ENCODE measurements at regions not wholly inside any gene's neighbourhood (a gene's known extent, or its start where the extent isn't known, plus 50 kb on each side); places are given as distances from the start of the nearest gene placed in this dataset.
"Not testable (repeated sequence)": the region's sequence is repeated elsewhere in the genome, so short reads cannot be mapped to it uniquely, and the experiment has no call there.

DNA sequence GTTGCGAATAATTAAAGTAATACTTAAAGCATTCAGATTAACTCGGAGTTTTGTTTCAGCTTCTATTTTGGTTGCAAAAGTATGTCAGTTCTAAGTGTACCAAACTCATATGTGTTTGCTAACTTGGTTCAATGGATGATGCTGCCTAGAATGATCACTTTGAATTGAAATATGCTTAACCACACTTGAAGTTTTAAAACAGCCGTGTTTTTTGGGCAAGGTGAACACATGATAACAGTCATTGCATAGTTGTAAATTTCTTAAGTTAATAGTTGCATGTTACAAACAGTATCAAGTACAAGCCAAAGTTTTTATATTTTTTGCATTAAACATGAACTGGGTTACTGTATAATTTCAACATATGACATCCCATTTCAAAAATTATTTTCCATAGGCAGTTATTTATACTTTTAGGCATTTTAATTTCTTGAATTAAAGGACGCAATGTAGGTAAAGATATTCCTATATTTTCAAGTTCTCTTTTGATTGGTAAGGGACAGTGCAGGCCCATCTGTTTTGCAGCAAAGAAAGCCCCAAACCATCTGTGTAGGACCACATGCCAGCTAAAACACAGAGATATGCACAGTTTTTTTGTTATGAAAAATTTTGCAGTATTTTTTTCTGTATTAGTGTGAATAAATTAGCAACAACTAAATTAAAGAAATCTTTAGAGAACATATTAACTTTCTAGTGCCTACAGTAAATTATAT, 575.5 kb downstream of the PRKD1 start:
- DNase-seq (ENCODE audit: low read depth in 4 of 4, low spot score in 2 of 4), result no peak

DNA sequence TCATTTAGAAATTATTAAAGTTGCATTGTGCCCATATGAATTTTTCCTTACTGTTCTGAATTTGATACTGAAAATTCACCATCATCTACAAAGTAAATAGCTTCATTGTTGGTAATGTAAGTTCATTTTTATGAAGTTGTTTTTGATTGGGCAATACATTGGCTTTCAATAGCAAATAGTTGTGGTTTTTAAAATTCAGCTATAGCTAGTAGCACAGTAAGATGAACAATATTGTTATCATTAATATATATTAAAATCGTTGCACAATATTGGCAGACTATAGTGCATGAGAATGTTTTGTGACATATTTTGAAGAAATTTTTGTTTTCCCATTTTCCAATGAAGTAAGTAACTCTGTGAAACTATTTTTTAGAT, 575.0 kb downstream of the PRKD1 start:
- no peak for DNase-seq (ENCODE audit: low read depth in 4 of 4, low spot score in 2 of 4)

DNA sequence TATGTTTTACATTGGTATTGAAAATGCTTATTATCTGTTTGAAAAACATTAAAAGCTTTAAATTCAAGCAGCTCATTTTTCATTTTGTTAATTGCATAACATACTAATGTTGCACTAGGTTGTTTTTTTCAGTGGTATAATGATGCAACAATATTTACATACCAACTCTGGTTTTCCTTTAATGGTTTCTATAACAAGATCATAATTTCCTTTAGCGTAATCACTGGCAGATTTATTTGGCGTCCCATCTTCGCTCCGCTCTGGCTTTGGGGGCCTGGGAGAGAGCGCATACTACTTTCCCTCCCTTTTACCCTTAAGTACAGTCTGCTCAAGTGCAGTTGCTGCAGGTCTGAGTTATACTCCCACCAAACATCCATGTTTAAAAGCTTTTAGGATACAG, 574.1 kb downstream of the PRKD1 start:
- DNase-seq (ENCODE audit: low read depth in 4 of 4, low spot score in 2 of 4), result no peak

DNA sequence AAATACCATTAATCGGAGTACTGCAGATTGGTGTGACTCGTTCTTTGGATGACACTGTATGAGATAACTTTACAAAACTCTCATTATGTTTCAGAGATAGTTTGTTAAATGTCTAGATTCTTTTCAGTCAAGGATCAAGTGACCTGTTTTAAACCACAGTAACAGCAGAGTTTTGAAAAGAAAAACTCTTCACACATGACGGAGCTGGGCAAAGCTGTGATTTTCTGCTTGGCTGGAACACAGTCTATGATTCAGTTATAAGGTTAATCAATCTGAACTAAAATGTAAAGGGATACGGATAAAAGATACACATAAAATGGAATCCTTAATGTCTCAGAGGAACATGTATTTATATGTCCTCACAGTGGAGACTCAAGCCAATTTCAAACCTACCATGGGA, 573.2 kb downstream of the PRKD1 start:
- no peak for DNase-seq (ENCODE audit: low read depth in 4 of 4, low spot score in 2 of 4)

DNA sequence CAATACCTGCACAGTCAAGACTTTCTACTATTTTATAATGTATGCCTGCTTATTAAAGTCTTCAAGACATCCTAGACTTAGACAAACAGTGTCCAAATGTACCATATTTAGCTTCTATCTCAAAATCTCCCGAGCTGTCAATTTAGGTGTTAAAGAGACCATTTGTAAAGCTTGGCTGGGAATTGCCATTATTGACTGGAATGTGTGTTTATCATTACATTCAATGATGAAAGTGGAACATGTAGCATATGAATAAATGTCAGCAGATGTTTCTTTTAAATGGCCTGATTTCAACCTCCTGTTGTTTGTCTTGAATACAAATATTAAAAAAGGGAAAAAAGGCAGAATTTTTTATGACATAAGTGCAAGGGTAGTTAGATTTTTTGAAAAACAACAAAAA, 572.3 kb downstream of the PRKD1 start:
- no peak for DNase-seq (ENCODE audit: low read depth in 4 of 4, low spot score in 2 of 4)

DNA sequence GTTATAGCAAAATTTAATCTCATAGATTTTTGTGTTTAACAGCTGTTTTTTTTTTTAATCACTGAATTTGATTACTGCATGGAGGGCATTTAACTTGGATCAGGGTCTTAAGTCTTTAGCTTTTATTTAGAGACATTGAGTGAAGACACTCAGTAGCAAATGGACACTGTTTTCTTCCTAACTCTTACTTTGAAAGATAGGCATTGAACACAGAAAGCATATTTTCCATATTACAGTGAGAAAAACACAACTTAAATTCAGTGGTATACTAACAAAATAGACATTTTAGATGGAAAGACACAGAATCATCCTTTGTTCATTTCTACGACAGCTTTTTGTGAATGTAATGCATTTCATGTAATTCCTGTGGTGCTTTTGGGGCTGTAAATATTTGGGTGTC, 571.8 kb downstream of the PRKD1 start:
- no peak for DNase-seq (ENCODE audit: low read depth in 4 of 4, low spot score in 2 of 4)

DNA sequence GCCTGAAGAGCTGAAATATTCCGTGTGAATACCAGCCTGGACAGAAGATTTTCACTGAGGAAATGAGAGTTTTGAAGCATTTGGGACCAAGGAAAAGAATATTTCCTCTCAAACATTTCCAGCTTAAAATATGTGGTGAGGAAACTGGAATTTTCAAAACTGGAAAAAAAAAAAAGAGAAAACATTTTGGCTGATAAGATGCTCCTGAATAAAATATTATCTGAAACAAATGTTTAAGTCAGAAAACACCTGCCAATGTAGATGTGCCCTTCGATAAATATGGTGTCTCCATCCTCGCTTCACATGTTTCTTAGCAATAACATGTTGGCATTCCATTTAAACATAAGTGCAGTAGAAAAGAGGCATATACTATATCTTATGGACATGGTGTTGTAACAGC, 567.0 kb downstream of the PRKD1 start:
- DNase-seq (ENCODE audit: low read depth in 4 of 4, low spot score in 2 of 4), result no peak

DNA sequence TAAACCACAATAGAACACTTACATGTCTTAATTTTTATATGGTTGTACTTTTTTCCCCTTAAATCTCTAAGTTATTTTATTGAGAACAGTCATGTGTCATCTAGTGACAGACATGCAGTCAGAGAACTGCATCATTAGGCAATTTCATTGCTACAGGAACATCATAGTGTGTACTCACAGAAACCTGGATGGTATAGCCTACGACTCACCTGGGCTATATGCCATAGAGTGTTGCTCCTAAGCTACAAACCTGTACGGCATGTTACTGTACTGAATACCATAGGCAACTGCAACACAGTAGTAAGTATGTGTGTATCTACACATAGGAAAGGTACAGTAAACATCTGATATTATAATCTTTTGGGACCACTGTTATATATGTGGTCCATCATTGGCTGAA, 557.6 kb downstream of the PRKD1 start:
- no peak for DNase-seq (ENCODE audit: low read depth in 4 of 4, low spot score in 2 of 4)

DNA sequence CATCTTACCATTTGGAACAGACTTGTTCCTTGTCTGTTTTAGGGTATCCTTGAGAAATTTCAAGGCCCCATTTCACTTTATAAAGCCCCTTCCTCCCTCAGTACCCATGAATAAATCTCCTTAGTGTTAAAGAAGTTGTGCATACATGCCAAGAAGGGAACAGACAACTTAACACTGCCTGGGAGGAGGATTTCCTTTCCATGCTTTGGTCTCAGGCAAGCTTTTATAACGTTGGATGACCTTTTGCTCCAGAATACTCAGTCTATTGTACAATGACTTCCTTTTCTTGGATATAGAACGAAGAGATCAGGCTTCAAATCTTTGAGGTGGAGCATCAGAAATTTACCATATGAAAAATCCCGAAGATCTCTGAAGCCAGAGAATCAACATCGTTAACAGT, 551.4 kb downstream of the PRKD1 start:
- DNase-seq (ENCODE audit: low read depth in 4 of 4, low spot score in 2 of 4), result no peak

DNA sequence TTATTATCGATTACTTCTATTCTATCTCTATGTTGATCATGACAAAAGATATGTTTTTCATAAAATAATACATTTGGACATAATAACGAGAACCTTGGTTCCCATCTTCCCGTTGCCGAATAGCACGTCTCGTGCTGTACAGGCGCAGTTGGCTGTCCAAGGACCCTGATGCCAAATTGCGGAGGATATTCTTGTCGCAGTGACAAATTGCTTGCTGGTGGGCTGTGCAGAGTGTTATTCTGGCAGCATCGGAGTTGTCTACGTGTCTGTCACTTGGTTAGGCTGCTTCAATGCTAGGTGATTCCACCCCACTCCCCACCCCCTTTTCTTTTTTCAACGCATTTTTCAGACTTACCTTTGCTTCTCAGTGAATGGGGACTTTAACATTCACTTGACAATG, 546.8 kb downstream of the PRKD1 start:
- DNase-seq (ENCODE audit: low read depth in 4 of 4, low spot score in 2 of 4), result no peak

DNA sequence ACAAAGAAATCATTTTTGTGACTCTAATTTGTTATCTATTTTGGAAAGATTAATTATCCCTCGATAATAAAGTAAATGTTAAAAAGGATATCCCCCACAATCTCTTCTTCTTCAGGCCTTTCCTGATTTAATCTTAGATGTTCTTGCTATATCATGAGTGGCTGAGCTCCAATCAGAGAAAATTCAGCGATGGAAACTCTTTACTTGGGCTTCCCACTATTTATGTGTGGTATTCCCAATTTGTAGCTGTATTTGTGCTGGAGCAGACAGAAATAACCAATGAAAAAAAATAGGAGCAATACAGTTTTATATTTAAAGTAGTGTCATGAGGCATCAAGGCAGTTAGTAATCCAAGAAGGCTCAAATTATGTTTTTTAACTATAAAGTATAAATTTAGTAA, 539.1 kb downstream of the PRKD1 start:
- no peak for DNase-seq (ENCODE audit: low read depth in 4 of 4, low spot score in 2 of 4)

DNA sequence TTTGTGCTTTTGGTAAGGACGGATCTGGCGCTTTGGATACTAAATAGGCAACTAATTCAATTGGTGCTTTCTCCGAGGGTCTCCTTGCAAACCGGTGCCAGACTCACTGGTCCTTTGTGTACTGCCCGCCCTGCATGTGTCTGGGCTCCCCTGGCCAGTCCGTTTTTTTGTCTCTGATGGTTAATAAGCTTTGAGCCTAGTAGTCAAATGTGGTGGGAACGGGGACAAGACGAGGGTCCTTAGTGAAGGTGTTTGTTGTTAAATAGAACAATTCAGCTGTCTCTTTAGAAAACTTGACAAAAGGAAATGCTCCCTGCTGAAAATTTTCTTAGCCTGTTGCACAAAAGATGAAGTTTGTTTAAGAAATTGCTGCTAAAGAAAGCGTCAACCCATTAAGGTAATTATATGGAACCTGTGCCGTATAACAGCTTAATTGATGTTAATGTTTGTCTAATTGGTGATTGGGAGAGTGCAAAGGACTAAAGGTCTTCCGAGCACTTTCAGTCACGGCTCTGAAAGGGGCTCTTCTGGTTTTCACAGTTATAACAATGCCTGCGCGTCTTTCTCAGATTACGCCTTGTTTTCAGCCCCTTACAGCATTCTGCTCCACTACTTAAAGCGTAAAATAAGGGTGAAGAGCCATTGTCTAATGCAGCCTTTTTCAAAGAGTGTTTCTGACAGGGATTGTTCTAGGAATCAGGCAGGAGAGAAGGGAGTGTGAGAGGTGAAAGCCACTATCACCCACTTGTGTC, 537.4 kb downstream of the PRKD1 start:
- DNase-seq (ENCODE audit: low read depth in 4 of 4, low spot score in 2 of 4), result no peak

DNA sequence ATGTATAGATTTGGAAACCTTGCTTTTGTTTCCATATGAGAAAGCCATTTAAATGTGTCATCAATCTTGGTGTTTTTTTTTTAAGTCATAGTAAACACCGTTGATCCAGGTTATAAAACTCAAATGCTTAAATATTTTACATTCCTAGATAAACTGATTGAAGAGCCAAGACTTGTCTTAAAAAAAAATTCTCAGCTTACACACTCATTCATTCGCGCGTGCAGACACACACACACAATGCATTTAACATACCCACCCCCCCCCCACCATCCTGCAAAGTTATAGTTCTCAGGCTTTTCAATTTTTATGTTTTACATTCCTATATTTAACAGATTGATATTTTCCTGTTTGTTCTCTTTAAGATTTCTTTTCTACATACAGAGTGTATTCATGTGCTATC, 536.4 kb downstream of the PRKD1 start:
- DNase-seq (ENCODE audit: low read depth in 4 of 4, low spot score in 2 of 4), result no peak

DNA sequence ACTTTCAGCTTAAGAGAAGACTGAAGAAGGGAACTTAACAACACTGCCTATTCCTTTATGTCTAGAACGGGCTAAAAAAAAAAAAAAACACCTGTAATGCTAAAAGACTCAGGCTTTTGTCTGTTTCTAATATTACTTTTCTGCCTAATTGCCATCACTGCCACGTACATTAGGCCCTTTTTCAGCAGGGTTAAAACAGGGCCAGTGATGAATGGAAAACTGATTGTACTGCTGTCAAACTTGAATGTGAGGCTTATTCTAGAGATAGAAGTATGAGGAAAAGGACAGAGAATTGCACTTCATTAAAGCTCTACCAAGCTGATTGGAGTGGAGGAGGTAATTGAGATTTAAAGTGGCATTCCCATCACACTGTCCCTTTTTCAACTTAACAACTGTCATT, 535.8 kb downstream of the PRKD1 start:
- no peak for DNase-seq (ENCODE audit: low read depth in 4 of 4, low spot score in 2 of 4)

DNA sequence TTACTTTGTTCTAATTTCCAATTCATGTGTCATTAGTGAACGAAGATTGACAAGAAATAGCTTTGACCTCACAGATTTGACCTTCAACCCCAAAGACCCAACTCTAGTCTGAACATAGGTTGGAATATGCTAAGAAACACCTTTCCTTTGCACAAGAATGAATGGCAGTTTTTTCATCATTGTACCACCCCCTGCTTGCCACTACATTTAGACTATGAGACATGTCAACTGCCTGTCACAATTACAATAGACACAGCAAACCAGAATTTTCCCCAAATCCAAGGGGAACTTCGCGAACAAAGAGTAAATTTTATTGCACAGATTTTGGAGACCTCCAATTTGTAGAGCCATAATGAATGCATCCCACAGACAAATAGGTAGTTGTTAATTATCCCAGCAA, 535.4 kb downstream of the PRKD1 start:
- DNase-seq (ENCODE audit: low read depth in 4 of 4, low spot score in 2 of 4), result no peak

DNA sequence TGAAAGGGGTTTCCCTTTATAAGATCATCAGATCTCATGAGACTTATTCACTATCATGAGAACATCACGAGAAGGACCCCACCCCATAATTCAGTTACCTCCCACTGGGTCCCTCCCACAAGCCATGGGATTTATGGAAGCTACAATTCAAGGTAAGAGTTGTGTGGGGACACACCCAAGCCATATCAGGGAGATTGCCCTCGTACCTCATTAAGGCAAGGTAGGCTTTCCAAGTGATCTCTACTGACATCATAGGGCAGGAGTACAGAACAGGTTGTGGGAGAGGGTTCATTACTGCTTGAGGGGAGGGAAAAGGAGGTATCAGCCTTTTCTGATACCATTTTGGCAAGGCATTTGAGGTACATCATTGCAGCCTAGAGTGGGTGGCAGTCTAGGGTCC, 524.6 kb downstream of the PRKD1 start:
- no peak for DNase-seq (ENCODE audit: low read depth in 4 of 4, low spot score in 2 of 4)

DNA sequence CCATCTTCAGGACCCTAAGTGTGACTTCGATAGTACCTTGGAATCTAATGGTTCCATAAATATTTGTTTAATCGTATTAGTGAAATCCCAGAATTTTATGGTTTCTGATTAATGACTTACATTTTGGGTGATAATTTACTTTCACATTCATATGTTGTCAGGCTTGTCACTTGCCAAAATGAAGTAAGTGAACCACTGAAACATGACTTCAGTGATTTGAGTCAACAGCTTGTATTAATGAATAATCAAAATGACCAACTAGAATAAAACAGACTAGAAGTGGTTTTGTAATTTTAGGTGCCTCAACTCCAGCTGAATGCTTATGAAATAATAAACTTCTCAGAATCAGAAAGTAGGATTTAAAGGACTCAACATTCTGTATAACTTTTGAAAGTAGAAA, 517.1 kb downstream of the PRKD1 start:
- no peak for DNase-seq (ENCODE audit: low read depth in 4 of 4, low spot score in 2 of 4)

DNA sequence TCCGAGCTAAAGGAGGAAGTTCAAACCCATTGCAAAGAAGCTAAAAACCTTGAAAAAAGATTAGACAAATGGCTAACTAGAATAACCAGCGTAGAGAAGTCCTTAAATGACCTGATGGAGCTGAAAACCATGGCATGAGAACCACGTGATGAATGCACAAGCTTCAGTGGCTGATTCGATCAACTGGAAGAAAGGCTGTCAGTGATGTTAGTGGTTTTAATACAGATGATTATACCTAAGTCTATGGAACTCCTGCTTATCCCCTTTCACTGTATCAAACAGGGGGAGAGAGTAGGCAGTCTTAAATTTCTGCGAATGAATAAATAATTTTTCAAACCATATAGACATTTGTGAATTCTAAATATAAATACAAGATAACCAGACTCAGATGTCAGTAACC, 512.7 kb downstream of the PRKD1 start:
- DNase-seq (ENCODE audit: low read depth in 4 of 4, low spot score in 2 of 4), result not testable (repeated sequence)

DNA sequence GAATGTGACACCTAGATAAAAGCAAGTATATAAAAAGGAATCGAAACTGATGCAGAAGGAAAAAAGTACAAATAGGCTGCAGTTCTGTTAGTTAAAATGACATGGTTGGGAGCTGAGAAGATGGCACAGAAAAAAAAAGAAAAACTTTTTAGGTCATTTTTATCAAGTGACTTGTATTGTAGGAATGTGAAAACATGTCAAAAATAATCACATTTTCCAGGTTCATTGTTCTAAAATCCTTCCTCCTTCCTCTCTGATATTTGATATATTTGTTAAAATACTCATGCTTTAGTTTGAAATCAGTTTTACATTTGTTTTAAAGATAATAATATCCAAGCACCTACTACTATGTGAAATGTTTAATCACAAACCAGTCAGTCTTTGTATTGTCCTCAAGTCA, 507.9 kb downstream of the PRKD1 start:
- no peak for DNase-seq (ENCODE audit: low read depth in 4 of 4, low spot score in 2 of 4)

DNA sequence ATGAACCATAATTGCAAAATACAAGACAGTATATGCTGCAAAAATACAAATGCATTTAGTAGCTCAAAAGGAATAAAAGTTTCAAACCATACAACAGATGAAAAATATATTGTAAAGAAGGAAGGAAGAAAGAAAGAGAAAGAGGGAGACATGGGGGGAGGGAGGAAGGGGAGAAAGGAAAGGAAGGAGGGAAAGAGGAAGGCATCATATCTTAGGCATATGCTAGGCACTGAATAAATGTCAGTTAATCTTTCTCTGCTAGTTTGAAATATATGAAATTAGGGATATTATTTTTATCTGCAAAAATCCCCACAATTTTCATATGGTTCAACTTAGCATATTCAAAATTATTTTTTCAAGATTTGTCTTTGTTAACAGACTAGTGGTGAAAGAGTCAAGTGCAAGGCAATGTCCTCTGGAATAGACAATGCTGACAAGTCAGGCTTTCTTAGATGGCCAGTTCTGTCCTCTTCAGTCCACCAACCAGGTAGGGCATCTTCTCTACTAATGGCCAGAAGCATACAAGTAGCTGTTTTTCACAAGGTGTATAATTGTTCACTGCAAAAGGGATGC, 506.4 kb downstream of the PRKD1 start:
- DNase-seq (ENCODE audit: low read depth in 4 of 4, low spot score in 2 of 4), result no peak

DNA sequence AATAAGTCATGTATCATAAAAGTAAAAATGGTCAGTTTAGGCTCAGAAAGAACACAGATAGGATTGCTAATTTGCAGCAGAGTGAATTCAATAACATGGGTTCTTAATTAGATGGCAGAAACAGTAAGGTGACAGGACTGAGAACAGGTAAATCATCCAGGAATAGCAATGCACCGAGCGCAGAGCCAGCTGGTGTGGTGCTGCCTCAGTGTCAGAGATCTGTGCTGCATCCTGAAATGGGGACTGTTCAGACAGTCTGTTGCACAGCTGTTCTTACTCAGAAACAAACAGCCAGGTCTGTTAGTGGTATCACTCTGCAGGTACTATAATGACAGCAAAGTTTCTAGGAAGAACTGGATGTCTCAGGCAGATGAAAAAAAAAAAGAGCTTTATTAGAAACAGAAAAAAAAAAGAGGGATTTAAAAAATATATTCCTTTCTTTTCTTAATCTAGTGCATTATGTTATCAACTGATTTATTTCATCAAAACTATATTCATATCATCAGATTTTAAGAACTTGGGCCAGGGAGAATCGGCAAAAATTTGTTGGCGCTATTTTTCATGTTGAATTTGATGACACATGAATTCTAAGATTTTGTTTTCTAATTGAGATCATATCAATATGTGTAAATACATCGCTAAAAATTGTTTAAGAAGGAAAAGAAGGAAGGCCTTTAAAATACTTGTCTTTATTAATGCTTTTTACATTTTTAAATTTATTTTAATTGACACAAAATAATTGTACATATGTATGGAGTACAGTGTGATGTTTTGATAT, 501.8 kb downstream of the PRKD1 start:
- no peak for DNase-seq (ENCODE audit: low read depth in 4 of 4, low spot score in 2 of 4)

DNA sequence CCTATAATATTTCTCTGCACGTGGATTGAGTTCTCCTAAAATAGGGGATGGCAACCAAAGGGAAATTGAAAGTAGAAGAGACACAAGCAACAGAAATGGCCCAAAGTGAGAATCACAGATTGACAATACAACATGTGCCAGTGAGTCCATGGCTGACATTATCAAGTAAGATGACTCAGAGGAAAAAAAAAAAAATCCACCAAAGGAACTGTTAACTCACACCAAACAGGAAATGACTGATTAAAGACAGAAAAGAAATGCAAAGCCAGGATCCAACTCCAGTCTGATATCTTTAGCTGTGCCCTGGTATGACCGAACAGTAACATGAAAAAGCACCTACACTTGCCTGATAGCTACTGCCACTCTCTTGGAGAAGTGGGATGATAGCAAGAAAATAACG, 485.0 kb downstream of the PRKD1 start:
- no peak for DNase-seq (ENCODE audit: low read depth in 4 of 4, low spot score in 2 of 4)

Measured in left renal cortex interstitium (tissue), 4 donors.